ENCODE measurements at regions not wholly inside any gene's neighbourhood (a gene's known extent, or its start where the extent isn't known, plus 50 kb on each side); places are given as distances from the start of the nearest gene placed in this dataset.

DNA sequence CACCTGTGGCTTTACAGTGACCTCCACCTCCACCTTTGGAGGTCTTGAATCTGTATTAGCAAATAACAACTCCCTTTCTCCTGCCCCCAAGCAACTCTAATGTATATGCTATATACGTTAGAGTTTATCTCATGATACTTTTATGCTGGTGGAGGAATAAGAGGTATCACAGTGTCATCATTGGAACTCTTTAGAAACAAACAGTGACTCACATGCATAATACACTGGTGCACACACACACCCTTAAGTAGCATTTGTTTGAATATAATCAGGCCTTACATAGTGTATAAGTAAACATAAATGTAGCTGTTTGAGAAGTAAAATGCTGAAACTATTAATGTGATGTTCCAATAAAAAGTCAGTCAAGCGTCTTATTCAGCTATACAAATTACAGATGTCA, 280.2 kb upstream of the C2CD4B start:
- no peak for DNase-seq

DNA sequence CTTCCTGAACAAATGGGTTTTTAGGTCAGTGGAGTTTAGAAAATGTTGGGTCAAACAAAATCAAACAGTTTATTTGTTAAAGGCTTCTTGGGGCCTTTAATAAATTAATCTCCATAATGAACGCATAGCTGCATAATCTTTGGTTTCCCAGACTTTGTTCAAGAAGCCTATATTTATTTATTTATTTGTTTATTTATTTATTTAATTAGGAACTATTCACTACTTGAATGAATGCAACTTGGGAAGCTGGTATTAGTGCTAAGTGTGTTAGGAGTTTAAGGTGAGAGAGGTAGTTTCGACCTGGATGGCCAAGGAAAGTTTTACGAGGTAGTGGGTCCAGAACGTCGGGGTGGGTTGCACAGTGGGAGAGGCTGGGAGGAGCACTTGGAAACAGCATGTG, 281.9 kb upstream of the C2CD4B start:
- no peak for DNase-seq

DNA sequence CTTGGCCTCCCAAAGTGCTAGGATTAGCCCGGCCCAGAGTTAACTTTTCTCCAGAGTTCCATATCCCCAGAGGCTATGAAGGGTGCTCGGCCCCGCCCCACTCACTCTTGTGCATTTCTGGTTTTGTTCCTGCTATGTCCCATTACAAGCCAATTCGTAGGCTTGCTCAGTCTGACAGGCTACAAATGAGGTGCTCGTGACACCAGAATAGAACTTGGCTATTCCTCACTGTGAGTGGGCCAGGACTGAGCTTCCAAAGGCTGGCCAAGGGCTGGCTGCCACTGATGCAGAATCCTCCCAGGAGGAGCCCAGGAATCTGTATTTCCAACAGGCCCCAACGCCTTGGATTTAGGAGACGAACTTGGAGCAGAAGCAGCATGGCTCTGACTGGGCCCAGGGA, 282.7 kb upstream of the C2CD4B start:
- no peak for DNase-seq

DNA sequence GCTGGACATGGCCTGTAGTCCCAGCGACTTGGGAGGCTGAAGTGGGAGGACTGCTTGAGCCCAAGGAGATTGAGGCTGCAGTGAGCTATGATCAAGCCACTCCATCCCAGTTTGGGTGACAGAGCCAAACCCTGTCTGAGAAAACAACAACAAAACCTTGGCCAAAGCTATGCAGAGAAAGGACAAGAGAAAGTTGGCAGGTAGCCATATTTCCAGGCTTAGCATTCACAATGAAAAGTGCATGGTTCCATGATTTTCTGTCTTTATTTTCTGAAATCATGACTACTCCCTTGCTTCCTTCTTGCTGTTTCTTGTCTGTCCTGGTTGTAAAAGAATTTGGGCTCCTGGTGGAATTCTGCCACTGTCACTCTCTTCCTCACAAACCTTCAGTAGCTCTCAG, 284.6 kb upstream of the C2CD4B start:
- DNase-seq: no peak

DNA sequence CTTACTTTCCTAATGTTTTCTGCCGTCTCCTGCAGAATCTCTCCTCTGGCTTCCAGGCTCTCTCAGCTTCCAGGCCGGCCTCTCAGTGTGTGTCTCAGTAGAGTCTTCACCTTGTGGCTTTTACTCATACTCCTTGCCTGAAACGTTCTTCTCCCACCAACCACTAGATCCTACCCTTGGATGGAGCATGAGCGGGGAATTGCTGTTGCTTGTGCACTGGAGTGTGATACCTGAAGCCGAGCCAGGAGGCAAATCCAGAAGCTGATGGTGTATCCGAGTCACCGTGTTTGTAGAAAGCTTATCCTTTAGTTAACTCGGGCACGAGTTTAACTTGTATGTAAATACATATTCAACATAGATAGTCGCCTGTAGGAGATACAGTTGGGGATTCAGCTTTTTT, 285.0 kb upstream of the C2CD4B start:
- no peak for DNase-seq

DNA sequence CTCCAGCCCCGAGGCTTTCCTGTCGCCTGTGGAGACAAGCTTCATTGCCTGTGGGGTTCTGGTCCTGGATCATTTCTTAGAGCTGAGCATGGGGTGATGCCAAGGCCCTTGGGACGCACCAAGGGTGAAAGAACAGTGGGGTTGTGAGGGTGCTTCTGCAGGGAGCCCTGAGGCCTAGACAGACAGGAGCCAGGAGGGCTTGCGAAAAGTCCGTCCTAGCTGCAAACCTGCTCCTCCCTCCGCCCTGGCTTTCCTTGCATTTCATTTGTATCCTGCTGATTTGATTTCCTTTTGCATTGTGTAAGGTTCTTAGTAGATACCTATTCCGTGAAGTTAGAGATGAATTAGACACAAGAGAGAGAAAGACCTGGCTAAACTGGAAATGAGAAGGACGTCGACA, 286.9 kb upstream of the C2CD4B start:
- no peak for DNase-seq

DNA sequence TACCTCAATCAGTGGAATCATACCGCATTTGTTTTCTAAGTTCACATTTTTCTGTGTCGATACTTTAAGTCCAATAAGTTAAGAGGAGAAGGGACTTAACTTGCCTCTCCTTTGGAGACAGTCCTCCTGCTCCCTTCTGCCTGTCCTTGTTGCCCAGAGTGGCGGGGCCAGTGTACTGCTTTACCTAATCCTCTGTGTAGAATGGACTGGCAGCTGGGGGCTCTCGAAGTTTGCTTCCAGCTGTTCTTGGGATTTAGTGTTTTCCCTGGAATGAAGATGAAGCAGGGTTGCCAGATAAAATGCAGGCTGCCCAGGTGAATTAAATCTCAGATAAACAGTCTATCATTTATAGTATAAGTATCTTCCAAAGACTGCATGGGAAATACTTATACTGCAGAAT, 287.6 kb upstream of the C2CD4B start:
- DNase-seq: no peak

DNA sequence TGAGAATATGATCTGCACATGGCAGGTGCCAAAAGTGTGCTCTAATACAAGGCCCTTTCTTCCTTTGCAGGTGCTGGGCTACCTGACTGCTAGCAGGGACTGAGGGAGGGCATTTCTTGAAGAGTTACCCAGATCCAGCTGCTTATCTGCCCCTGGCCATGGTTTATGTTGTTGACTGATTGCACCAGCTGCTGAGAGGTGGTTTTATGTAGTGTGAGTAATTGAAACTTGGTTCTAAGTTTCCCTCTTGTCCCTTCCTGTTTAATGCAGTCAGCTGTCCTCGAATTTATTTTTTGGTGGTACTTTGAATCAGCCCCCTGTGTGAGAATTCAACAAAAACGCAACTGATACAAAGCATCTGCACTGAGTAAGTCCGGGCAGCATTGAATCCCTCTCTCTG, 288.3 kb upstream of the C2CD4B start:
- no peak for DNase-seq

DNA sequence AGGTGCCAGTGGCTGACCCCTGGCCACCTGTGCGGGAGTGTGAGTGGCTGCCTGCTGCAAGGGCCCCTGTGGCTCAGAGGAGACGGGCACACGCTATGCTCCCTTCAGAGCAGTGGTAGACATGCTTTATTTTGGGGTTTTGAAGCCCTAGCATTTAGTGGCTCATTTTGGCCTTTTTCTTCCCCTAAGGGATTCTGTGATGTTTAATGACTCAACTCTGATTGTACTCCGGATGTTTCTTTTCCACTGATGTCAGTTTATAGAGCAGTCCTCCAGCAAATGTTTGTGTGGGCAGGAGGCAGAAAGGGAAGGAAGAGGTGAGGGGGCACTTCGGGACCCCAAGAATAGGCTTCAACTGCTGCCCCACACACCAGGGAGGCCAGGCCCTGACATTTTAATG, 288.9 kb upstream of the C2CD4B start:
- DNase-seq: no peak

DNA sequence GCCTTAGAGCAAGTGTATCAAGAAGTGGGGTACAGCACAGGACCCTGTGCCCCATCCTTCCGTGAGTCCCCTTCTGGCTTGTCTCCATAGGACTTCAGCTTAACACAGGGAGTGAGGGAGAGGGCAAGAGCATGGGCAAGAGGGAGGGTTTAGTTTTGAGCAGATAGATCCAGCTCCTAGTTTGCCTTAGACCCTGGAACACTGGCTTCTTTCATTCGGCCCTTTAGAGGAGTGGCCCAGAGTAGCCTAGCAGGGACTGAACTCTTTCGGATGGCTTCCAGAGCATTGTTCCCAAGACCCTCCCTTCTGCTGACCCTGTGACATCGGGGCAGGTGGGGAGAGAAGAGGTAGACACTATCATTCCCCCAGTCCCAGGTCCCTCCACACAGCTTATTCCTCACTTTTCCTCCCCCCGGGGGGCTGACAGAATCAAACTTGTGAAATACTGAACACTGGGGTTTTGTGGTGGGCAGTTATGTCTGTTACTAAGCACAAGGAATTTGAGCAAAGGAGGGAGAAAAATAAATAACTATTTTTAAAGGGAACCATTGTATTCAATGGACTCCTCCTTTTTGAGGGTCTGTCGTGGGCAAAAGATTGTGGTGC, 289.6 kb upstream of the C2CD4B start:
- DNase-seq: no peak

DNA sequence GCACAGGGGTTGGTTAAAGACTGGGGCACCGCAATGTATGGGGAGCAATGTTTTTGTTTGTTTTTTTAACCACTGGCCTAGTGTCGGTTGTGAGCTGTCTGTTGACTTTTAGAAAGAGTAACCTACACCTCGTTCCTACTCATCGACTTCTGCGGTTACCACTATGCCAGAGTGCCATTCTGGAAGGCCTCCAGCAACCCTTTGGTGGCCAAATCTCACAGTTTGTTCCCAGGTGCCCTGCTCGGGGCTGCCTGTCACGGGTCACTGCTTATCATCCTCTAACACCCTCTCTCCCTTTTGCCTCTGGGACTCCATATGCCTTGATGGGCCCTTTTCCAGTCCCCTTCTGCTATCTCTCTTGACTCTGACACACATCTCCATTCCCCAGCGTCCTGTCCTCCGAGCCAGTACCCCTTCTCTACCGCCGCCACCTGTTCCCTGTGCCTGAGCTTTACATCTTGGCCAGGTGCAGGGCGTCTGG, 290.4 kb upstream of the C2CD4B start:
- DNase-seq: no peak

DNA sequence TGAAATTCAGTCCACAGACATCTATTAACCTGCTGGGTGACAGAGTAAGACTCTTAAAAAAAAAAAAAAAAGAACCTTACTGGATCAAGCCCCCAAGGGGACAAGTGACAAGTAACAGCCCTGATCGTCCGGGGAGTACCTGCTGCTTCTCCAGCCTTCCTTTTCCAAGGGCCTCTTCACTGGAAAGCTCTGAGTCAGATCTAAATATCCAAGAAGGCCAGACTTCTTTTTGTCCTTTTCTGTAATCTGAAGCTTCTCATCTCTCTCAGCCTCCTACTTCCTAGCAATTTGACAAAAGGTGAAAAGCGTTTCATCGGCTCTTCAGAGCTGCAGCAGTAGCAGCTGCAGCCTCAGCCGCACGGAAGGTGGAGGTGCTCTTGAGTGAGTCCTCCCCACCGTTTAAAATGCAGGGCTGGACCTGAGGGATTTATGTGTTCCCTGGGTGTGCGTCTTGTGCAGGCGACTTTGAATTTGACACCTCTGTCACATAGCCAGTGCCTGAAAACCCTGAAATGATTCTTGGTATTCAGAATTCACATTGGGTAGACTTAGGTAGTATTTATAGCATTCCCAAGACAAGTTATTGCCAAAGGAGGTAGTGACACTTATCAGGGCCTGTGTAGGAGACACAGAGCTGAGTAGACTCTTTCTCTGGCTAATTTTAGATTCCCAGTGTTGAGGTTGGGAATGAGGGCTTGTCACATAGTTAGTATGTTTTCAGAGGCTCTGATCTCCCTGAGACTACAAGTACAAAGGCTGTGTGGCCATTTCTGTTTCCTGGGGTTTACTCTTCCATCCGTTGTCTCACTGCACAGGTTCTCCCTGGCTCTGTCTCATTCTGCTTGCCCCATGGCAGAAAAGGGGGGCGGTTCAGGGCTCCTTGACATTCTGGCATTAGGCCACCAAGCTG, 291.2 kb upstream of the C2CD4B start:
- no peak for DNase-seq

DNA sequence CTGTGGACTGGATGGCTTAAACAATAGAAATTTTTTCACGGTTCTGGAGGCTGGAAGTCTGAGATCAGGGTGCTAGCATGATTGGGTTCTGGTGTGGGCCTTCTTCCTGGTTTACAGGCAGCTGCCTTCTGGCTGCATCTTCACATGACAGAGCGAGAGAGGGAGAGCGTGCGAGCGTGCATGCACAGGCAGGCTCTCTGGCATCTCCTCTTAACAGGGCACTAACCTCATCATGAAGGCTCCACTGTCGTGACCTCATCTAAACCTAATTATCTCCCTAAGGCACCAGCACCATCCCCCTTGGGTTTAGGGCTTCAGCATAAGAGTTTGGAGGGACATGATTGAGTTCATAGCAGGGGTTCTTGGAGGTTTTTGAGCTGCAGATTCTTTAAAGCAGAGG, 292.0 kb upstream of the C2CD4B start:
- no peak for DNase-seq

DNA sequence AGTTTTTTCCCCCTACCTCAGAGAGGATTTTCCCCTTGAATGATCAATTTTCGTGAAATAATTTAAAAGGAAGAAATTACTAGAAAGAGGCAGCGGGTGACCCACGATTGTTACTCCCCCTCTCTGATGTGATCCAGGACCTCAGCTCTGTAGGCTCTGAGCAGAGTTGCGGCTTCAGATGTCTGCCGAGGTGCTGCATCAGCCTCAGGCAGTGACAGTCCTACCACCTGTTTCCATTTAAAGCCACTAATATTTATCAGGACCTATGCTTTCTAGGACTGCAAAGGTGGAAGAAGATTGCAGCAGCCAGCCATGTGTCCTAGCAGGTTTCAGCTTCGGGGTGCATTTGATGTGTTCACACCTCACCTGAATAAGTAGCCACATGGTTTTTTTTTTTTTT, 294.8 kb upstream of the C2CD4B start:
- no peak for DNase-seq

DNA sequence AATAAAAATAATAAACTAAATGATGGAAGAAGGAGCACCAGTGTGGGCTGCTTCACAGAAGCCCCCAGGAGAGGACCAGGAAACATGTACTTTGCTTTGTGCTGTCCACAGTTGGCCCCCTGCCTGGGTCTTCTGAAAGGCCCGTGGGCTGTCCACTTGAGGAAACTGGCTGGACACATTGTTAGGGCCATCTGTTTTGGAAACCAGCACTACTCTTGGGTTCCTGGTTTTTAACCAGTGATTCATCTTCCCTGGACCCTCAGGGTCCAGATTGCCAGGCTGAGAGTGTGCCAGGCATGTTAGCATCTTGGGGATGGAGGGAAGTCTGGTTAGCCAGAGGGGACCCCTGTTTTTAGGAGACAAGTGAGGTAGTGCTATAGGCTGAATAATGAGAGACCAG, 297.2 kb upstream of the C2CD4B start:
- no peak for DNase-seq

DNA sequence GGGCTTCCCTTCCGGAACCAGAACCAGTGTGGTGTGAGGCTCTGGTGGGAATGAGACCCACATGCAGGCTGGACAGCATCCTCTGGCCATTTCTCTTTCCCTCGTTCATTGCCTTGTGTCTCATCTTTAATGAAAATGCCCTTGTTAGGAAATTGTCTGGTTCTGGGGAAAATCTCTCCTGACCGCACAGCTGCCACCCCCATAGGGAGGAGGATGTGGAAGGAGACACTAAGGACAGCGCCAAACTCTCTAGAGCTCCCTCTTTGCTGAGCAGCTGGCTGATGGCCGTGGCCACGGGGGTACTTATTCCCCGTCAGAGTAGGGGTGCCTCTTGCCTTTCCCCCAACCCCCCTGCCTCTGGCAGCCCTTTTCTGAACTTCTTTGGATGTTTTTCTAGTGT, 297.6 kb upstream of the C2CD4B start:
- no peak for DNase-seq

DNA sequence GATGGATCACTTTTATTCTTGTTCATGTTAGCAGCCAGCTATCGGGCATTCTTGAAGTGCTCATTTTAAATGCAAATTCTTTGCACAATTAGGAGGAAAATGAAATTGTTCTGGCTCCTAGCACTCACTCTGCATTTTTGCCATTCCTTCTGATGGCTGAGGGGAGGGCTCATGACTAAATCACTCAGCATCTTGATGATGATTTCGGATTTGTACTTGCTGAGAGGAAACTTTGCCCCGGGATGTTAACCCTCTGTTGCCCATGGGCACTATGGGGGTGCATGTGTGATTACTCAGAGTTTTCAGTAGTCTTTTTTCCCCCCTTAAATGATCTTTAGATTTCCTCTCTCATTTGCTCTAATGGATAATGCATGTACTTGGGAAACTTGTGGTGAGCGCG, 299.6 kb upstream of the C2CD4B start:
- no peak for DNase-seq

DNA sequence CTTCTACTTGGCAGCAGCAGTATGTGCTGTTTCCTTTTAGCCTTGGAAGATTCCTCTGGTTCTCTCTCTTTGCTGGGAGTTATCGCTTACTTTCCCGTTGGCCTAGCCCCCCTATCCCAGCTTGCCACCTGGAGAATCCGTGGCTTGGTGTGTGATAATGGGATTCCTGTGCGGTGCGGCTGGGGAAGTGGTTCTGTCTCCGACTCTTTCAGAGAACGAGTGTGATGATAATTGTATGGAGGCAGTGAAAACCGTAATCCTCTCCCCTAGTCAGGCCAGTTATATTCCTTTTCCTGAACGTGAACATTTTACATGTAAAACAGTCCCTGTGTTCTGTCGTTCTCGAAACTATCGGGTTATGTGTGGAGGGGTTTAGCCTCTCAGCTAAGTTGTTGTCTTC, 300.1 kb upstream of the C2CD4B start:
- no peak for DNase-seq

DNA sequence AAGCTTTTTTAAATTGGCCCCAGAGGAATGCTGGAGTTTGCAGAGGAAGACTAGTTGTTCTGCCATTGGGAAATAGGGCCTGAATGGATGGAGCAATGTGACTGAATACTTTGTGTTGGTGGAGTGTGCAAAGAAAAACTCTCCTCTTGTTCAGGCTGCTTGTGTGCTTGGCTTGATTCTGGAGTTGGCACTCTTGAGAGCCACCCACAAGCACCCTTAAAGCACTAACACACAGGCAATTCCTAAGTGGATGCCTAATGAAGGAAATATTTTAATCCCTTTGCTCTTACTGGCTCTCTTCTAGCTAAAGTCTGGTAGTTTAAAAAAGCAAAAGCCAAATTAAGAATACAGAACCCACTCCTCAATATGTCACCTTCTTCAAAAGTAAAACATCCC, 304.4 kb upstream of the C2CD4B start:
- DNase-seq: no peak

DNA sequence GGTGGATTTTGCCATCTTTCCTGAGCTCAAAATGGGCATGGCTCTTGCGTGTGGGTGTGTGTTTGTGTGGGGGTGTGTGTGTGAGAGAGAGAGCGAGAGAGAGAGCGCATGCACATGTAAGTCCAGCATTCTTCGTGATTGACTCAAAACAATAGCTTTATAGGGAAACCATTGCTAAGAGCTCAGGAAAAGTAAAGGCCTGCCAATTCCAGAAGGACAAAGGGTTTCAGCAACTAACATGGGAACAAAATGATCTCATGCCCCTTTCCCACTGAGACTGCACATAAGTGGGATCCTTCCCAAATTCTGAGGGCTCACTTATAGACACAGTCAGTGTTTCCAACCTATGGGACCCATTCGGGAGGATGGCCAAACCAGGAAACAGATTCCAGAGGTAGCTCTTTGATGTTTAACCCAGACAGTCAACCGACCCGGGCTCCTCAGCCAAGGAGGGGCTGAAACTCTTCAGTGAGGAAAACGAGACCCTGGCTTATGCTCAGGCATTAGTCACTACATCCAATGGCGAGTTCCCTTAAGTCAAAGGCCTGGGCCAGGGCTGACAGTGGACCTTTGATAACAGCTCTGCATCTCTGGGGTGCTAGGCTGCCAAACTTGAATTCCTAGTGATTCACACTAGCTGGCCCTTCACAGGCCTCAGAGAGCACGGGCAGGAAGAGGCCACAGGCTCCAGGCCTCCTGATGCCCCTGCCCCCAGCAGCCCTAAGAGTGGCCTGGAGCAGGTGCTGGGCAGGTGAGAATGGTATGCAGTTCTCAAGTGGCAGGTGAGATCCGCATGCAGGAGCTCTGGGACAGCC, 305.0 kb upstream of the C2CD4B start:
- DNase-seq: no peak

DNA sequence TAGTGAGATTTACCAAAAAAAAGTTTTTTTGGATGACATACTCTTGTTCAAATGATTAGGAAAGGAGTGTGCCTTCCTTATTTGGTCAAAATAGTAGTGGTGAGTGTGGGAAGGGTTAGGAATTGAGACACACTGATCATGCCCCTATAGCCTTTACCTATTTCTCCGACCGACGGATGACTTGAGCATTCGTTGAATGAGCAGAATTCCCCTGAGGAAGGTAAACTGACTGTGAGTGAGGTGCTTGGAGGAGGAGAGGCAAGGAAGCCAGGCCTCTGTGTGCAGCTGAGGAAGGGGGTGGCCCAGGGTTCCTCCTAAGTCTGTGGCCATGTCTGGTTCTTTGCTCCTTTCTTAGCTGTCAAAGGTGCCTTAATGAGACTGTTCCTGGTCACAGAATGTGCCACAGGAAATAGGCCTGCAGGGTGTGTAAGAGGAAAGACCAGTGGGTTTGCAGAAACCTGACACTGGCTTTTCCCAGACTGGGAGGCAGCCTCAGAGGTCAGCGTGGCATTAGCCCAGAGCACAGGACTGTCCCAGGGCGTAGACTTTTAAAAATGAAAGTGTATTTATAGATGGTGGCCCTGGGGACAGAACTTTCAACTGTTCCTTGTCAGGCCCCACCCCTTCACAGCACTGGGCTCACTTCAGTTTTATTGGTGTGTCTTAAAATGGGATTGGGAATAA, 307.7 kb upstream of the C2CD4B start:
- DNase-seq: no peak

DNA sequence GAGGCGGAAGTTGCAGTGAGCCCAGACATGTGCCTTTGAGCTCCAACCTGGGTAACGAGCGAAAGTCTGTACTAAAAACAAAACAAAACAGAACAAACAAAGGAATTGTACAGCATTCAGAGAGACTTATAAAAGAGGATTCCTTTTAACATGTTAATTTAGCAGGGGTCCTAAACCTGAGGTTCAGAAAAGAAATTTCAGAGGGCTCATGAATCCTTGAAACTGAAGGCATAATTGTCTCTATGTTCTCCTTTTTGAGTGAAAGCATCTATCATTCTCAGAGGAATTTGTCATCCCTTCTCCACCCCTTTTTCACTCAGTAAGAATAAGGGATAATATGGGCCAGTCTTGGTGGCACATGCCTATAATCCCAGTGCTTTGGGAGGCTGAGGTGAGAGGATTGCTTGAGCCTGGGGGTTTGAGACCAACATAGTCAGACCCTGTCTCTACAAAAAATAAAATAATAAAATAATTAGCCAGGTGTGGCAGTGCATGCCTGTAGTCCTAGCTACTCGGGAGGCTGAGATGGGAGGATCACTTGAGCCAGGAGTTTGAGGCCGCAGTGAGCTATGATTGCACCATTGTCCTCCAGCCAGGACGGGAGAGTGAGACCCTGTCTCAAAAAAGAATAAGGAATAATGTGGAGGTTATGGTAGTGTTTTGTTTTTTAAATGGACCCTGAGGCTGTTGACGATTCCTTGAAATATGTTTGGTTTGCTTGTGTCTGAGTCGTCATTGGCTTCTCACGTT, 309.1 kb upstream of the C2CD4B start:
- no peak for DNase-seq

DNA sequence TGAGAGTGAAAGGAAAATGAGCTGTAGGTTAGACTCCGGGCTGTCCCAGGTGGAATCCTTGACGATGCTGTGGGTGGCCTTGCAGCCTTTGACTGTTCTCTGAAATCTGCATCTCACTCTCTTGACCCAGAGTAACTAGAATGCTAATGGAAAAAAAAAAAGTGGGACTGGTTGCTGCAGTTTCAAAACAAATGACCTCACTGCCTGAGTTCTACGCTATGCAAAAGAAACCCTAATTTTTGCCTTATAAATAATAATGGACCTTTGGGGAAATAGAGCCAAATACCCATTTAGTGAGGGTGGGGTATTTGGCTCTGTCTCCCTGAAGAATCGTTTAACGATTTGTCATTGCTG, 309.7 kb upstream of the C2CD4B start:
- DNase-seq: no peak

All from NCI-H345 (cell line).